ENCODE measurements at regions not wholly inside any gene's neighbourhood (a gene's known extent, or its start where the extent isn't known, plus 50 kb on each side); places are given as distances from the start of the nearest gene placed in this dataset.

DNA sequence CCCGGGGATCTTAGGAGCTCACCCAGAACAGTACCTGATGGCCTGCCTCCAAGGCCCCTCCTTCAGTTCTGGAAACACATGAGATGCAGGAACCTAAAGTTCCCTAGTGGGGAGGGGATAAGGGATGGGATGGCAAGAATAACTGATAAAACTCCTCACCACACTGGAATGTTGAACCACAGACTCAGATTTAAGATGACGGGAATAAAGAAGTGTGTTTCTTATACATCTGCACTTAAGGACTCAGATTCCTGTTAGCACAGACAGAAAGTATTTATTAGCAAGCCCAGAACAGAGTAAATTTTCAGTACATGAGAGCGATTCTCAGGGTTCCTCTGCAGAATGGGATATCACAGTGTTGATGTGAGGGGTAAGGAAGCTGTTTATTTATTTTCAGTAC is 245.2 kb downstream of the TLE3 start:
- DNase-seq, result no peak

GRCh38 chr15:69852916-69853315 is 244.8 kb downstream of the TLE3 start:
- no peak for DNase-seq

DNA sequence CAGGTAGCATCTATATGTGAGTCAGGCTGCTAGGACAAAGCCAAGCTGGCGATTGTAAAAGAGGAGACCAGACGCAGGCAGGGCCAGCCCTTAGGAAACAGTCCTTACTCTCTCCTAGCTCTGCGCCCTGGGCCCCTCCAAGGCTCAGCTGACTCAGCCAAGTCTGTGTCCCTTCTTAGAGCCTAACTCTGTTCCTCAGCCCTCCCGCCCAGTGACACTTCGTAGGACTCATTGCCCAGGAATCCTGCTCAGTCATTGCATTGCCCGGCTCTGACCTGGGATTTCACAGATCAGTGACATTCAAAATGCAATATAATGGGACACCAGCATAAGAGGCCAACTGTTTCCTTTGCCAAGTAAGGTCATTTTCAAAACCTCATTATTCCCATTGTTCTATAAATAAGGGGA is 244.2 kb downstream of the TLE3 start:
- no peak for DNase-seq

- no peak for DNase-seq
Measured at GRCh38 chr15:69854001-69854400, 243.7 kb downstream of the TLE3 start.

GRCh38 chr15:69854521-69855181 is 243.1 kb downstream of the TLE3 start:
- DNase-seq, result no peak

- no peak for DNase-seq
Measured at GRCh38 chr15:69855258-69856000, 242.3 kb downstream of the TLE3 start.

DNA sequence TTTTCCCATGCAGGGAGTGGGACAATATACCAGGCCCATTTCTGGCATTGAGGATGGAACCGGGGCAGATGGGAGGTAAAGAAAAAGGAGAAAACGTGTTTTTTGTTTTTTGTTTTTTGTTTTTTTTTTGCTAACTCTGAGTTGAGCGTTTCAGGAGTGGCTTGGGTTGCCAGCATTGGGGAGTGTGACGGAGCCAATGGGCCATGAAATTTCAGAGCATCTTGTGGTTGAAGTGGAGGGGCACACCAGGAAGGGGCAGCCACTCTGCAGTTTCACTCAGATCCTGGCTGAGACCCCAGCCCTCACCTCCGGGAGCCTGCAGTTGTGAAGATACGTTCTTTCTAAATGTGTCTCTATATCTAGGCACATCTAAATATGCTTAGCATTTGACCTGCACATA is 240.5 kb downstream of the TLE3 start:
- no peak for DNase-seq

- DNase-seq, result no peak
Measured at GRCh38 chr15:69857686-69858391, 239.9 kb downstream of the TLE3 start.

DNA sequence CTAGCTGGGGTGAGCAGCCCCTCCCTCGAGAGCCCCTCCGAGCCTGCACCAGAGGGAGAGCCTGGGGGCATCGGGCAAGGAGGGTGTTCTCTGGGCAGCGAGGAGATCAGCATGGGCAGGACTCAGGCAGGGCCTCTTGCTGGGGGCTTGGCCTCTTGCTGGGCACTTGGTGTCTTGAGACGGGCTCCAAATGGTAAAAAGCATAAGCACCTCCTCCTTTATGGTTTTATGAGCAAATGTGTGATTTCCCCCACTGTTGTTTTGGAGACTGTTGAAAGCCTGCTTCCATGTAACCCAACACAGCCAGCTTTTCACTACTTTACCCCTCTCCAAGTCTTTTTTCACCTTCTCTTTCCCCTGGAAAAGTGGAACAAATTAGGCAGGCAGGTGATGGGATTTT is 239.3 kb downstream of the TLE3 start:
- DNase-seq, result no peak

DNA sequence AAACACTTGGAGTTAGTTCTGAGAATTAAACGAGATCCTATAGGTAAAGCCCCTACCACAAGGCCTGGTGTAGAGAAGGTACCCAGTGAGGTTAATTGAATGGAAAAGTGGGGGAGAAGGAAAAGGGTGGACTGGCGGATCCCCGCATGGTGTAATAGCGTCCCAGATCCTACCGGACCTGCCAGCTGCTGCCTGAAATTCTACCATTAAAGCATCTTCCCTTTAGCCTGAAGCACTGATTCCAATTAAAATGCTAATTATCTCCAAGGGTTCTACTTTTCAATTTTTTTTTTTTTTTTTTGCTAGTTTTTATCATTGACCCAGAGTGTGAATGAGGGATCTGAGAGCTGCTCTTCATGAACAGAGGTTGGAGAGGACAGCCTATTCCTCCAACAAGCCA is 237.9 kb downstream of the TLE3 start:
- DNase-seq, result no peak

- no peak for DNase-seq
Measured at GRCh38 chr15:69860321-69860720, 237.4 kb downstream of the TLE3 start.

GRCh38 chr15:69860921-69861320 is 236.8 kb downstream of the TLE3 start:
- DNase-seq, result no peak

DNA sequence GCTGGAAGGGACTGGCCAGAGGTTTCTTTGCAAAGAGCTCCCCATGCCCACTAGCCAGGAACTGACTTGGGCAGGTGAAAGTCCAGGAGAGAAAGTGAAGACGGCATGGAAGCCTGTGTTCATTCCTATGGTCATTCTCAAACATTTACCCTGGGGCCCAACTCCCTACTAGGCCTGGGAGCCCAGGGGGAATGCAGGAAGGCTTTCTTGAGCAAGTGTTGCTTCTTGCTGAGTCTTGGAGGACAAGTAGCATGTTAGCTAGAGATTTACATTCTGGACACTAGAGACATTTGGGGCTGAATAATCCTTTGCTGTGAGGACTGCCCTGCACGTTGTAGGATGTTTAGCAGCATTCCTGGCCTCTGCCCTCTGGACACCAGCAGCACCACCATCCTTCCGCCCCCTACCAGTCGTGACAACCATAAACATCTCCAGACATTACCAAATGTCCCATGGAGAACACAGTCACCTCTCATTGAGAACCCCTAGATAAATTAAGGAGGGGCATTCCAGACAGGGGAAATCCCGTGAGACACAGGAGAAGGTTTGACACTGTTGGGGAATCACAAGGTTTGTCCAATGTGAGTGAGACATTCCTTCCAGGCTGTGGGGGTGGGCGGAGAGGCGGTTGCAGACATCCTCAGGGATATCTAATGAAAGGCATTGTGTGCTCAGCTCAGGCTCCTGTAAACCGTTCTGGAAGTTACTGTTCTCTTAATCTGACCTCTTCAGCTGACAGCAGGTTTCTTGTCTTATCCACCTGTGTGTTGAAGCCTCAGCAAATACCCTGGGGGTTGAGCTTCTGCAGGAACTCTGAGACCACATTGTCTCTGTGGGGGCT is 236.2 kb downstream of the TLE3 start:
- DNase-seq, result no peak

GRCh38 chr15:69862540-69862939 is 235.2 kb downstream of the TLE3 start:
- no peak for DNase-seq

- DNase-seq, result no peak
Measured at GRCh38 chr15:69863446-69863845, 234.3 kb downstream of the TLE3 start.

DNA sequence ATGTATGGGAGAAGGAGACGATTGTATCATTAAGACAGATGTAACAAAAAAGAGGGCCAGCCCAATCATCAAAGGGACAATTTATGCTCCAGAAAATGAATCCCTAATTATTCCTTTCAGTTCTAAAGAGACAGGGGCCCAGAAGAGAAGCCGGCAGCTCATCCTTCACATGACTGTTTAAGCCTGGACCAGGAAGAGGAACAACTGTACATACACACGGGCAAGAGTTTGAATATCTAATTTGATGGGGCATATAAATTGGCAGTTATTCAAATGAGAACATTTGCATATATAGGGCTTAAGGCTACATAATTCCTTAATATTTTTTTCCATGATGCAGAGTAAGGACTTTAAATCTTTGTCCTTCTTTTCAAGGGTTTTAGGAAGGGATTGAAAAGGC is 232.3 kb downstream of the TLE3 start:
- DNase-seq, result no peak

- DNase-seq, result no peak
Measured at GRCh38 chr15:69868756-69869155, 229.0 kb downstream of the TLE3 start.

- no peak for DNase-seq
Measured at GRCh38 chr15:69869291-69869690, 228.4 kb downstream of the TLE3 start.

DNA sequence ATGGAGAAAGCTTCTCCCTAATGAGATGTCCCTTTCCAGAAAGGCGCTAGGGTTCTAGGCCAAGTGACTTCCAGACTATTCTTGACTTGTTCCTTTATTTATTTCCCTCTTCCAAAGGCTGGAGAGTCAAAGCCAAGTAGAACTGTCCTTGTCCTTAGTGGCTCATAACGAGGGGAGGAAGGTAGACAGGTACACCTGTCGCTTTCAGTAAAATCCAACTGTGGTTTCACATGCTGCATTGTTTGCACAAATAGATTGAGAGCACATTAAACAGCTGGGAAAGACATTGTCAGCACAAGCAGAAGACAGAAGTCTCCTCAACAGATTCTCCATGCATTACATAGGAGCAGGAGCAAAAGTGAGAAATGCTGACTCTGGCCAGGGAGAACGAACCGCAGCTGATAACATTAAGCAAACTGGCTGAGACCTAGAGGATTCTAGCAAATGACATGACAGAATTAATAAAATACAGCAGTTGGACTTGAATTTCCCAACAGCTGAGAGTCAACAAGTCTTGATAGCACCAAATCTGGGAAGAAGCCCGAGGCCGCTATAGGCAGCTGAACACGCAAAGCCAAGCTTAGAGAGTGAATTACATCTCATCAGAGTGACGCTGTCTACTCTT is 227.7 kb downstream of the TLE3 start:
- no peak for DNase-seq

DNA sequence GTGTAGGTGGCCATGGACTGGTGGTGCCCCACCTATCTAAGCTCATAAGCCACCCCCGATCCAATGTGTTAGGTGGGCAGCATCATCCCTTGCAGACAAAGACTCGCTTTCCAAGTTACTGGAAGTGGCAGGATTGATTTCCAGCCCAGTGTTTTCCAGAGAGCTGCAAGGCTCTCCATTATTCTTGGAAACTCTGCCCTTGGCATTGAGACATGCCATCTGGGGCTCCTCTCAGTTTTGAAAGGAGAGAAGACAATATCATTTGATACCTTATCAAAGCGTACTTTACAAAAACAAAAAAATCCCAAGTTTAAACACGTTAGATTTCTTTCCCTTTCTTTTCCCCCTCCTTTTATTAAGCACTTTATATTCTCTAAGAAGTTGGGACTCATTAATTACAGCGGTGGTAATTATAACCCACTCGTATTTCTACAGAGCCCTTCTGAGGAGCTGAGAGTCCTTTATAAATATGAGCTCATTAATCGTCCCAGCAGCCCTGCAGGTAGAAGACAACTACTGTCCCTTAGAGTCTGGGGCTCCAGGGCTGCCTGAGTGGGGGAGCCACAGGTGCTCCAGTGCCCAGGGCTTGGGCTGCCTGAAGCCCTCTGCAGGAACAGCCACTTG is 226.1 kb downstream of the TLE3 start:
- no peak for DNase-seq

- DNase-seq, result no peak
Measured at GRCh38 chr15:69873807-69874206, 223.9 kb downstream of the TLE3 start.

GRCh38 chr15:69874321-69874720 is 223.4 kb downstream of the TLE3 start:
- DNase-seq, result no peak
